GM19463 (cell line): ENCODE measurements at regions not wholly inside any gene's neighbourhood (a gene's known extent, or its start where the extent isn't known, plus 50 kb on each side); places are given as distances from the start of the nearest gene placed in this dataset.
"Not testable (repeated sequence)": the region's sequence is repeated elsewhere in the genome, so short reads cannot be mapped to it uniquely, and the experiment has no call there.

Experiments used
- ATAC-seq: cut with Tn5 transposase; IDR thresholded peaks from one replicate; pipeline ENCODE4 v1.9.1; 2021; ENCODE audit warnings: mild to moderate bottlenecking, moderate library complexity; ENCODE audit not compliant: unreplicated experiment

GRCh38 chr5:26012078-26012477 is 1026.3 kb downstream of the CDH9 start:
- no peak for ATAC-seq

GRCh38 chr5:26009742-26010141 is 1028.6 kb downstream of the CDH9 start:
- ATAC-seq, result no peak

GRCh38 chr5:26003966-26004365 is 1034.4 kb downstream of the CDH9 start:
- no peak for ATAC-seq

- no peak for ATAC-seq
Measured at GRCh38 chr5:25995209-25995608, 1043.2 kb downstream of the CDH9 start.

DNA sequence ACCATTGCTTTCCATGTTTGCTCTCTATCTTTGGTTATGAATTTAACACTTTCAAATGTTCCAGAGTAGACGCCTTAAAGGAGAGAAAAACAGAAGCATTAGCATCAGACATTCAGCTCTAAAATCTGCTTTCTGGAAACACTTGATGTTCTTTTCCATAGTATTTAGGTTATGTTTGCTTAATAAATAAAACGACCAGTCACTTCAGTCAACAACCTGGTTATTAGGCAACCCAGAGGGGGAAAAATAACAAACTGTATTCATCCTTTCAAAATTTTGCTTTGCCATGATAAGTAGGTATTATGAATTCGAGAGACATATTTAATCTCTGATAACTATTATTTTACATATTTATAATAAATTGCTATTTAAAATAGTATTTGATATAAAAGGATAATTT is 1044.7 kb downstream of the CDH9 start:
- ATAC-seq, result no peak

- no peak for ATAC-seq
Measured at GRCh38 chr5:25991639-25992038, 1046.7 kb downstream of the CDH9 start.

GRCh38 chr5:25990771-25991170 is 1047.6 kb downstream of the CDH9 start:
- ATAC-seq, result no peak

DNA sequence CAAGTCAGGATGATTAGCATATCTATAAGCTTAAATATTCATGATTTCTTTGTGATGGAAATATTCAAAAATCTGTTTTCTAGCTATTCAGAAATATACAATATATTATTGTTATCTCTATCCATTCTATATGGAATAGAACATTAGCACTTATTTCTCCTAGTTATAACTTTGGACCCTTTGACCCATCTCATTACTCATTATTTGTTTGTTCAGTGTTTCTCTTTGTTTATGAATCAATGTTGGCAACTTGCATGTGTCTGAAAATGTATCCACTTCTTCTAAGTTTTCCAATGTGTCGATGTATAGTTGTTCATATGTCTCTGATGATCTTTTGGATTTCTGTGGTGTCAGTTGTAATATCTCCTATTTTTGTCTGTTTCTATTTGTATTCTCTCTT is 1059.3 kb downstream of the CDH9 start:
- ATAC-seq, result no peak

DNA sequence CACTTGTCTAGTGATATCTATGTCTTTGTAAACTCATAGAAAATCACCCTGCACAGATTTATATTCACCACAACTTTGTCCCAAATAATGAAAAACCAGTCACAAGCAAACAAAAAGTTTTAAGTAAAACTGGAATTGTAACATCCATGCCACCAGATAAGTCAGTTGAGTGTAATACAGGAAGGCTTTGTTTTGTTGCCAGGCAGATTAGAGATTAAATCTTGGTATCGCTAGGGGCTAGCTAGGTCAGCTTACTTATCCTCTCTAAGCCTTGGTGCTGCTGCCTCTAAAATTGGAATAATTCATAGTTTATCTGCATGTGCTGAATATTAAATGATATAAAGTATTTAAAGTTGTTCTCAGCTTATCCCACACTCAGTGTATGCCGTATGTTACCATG is 1062.5 kb downstream of the CDH9 start:
- no peak for ATAC-seq

- ATAC-seq, result no peak
Measured at GRCh38 chr5:25974451-25974850, 1063.9 kb downstream of the CDH9 start.

DNA sequence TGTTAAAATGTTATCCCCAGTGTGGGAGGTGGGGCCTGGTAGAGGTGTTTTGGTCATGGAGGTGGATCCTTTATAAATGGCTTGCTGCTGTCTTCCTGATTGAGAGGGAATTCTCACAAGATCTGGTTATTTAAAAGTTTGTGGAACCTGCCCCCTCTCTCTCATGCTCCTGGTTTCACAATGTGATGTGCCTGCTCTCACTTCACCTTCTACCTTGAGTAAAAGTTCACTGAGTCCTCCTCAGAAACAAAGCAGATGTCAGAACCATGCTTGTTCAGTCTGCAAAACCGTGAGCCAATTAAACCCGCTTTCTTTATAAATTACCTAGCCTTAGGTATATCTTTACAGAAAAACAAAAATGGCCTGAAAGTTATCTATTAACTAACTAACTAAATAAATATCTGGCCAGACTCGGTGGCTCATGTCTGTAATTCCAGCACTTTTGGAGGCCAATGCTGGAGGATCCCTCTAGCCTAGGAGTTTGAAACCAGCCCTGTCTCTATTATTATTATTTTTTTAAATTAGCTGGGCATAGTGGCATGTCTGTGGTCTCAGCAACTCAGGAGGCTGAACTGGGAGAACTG is 1067.4 kb downstream of the CDH9 start:
- ATAC-seq, result no peak

- not testable (repeated sequence) for ATAC-seq
Measured at GRCh38 chr5:25969042-25969441, 1069.3 kb downstream of the CDH9 start.

DNA sequence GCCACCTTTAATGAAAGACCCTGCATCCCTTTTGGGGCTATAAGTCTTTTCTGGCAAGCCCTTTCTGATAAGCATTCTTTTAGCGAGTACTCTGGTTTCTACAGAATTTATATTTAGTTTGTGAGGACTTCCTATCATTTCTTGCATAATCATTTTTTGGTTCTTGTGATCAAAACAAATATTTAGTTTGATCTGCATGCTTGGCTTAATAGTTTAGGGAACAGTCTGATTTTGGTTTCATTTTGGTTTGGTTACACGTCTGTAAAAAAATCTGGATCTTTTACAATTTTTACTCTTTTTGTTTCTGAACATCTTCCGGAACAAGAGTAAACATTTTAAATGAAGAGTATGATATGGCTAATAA is 1074.4 kb downstream of the CDH9 start:
- ATAC-seq, result no peak

GRCh38 chr5:25963251-25964008 is 1075.0 kb downstream of the CDH9 start:
- ATAC-seq, result no peak

DNA sequence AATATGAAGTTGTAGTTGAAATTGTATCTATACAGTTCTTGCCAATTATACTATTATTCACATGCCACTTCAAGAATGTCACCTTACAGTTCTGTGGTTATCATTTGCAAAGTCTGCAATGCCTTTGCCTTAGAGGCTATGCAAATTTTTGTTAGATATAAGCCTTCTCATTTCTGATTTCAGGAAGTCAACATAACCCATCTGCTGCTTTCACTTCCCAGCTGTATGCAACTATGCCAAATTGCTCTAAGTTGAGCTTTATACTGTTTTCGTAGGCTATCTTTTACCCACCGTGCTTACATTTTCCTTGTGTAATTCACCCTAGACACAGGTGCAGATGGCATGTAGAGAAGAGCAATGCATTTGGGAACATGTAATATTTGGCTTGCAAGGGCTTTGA is 1083.0 kb downstream of the CDH9 start:
- no peak for ATAC-seq

- ATAC-seq, result no peak
Measured at GRCh38 chr5:25950681-25951080, 1087.7 kb downstream of the CDH9 start.

- no peak for ATAC-seq
Measured at GRCh38 chr5:25948278-25948677, 1090.1 kb downstream of the CDH9 start.

DNA sequence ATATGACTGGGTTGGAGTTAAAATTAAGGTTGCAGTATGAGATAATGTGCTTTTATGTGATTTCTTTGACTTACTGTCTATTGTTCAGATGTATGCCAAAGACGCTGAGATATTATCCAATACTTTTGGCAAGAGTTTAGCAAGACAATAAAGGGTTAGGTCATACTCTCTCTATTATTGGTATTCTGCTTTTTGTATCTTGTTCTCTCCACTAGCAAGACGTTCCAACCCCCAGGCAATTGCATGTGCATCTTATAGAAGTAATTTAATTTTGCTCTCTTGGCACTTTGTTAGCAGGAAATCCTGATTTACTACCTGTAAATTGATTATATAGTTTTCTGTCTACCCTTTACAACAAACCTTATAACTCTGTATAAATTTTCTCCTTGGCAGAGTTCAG is 1093.6 kb downstream of the CDH9 start:
- ATAC-seq, result no peak

DNA sequence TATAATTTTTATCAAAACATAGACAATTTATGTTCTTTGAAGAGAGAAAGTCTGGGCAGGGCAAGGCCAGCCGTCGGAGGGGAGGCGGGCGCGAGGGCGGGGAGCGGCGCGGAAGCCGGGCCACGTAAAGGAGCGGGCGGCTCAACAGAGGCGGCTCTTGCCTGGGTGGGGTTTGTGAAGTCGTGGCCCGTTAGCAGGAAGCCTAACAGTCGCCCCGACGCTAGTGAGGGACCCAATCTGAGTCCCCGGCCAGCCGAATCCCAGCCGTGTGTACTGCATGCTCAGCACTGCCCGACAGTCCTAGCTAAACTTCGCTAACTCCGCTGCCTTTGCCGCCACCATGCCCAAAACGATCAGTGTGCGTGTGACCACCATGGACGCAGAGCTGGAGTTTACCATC is 1129.2 kb downstream of the CDH9 start:
- ATAC-seq, result no peak

DNA sequence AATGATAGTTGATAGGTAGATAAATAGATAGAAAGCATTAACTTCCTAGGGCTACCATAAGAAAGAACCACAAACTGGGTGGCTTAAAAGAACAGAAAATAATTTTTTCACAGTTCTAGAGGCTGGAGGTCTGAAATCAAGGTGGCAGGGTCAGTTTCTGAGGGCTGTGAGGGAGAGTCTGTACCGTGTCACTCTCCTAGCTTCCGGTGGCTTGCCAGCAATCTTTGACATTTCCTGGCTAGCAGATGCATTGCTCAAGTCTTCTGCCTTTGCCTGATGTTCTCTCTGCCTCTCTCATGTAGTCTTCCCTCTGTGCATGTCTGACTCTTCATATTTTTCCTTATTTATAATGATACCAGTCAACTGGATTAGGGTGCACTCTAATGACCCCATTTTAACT is 1132.7 kb downstream of the CDH9 start:
- ATAC-seq, result no peak

GRCh38 chr5:25892211-25892610 is 1146.2 kb downstream of the CDH9 start:
- no peak for ATAC-seq

DNA sequence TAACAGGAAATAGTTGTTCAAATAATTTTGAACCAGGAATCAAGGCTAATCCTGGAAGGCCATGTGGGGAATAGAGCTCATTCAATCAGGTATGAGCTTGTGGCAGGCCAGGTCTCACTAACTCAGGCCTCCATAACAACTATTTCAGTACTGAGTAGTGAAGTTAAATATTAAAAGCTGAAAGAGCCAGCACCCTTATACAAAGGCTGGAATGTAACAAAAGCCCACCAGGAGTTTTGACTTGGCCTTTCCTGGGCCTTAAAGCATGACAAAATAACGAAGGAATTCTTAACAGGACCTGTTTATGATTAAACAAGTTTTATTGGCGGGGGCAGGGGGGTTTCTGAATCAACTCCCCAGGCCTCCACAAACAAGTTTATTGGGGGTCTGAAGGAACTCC is 1146.7 kb downstream of the CDH9 start:
- no peak for ATAC-seq
